ENCODE measurements at regions not wholly inside any gene's neighbourhood (a gene's known extent, or its start where the extent isn't known, plus 50 kb on each side); places are given as distances from the start of the nearest gene placed in this dataset.

GRCh38 chr7:25879799-25880198 is 272.2 kb upstream of the NFE2L3 start:
- no peak overlapping the region for H3K9ac ChIP-seq (ENCODE audit: low read length)
- ChIA-PET POLR2A (no interaction called here), CTCF (interaction anchor here (0.7 to 3.3 kb wide), 3 partner anchors 13 to 1281 kb away, joined by 3 to 10 read pairs (median 3); no protein-coding TSS in a partner anchor)
- intact Hi-C loops (cut with micrococcal nuclease), result no loop called here
- H3K36me3 ChIP-seq (replicated peaks in 1 of 2; ENCODE audit: control extremely low read depth in 1 of 2, control insufficient read depth in 1 of 2, extremely low read depth in 1 of 2, insufficient read depth in 2 of 2, low read length in 1 of 2), result no peaks in the 10 kb centered on the region
- no peak for ATAC-seq (ENCODE audit: low read depth)
- no peaks in the 10 kb centered on the region for H3K4me1 ChIP-seq (ENCODE audit: control insufficient read depth in 2 of 2, insufficient read depth in 2 of 2, low read length in 2 of 2)
- H3K4me3 ChIP-seq (ENCODE audit: control extremely low read depth in 1 of 5, extremely low read depth in 1 of 5, insufficient read depth in 1 of 5, low read depth in 2 of 5, low read length in 4 of 5), result no peak overlapping the region
- Mint-ChIP-seq H3K4me1 (peaks cover 4% of the 10 kb centered on the region), H3K4me3 (no peak overlapping the region), H3K27me3 (peaks cover 54% of the 10 kb centered on the region), H3K27ac (no peak overlapping the region), H3K9me3 (ENCODE audit: insufficient read depth) (no peaks in the 10 kb centered on the region)
- H3K79me2 ChIP-seq (ENCODE audit: control insufficient read depth, insufficient read depth, low read length), result no peaks in the 10 kb centered on the region
- peaks cover 0 to 23% (median 10%) of the 10 kb centered on the region in 4 experiments for H3K27me3 ChIP-seq (replicated peaks in 1 of 4; ENCODE audit: control extremely low read depth in 1 of 4, control insufficient read depth in 3 of 4, insufficient read depth in 4 of 4, low read length in 3 of 4)
- TF ChIP-seq EZH2 (IDR thresholded peaks at IDR 0.05; ENCODE audit: borderline replicate concordance, insufficient read depth, low read depth, low read length, poor library complexity, severe bottlenecking) (no peak), CTCF (IDR thresholded peaks at IDR 0.05) (no peak)
- no peak for DNase-seq
- no peak overlapping the region for H3K27ac ChIP-seq (ENCODE audit: low read length in 2 of 2)
- no peaks in the 10 kb centered on the region for H3K9me3 ChIP-seq (ENCODE audit: control extremely low read depth in 1 of 3, control insufficient read depth in 2 of 3, insufficient read depth in 1 of 3, low read length in 2 of 3)
- no peak overlapping the region for H3K4me2 ChIP-seq (replicated peaks; ENCODE audit: low read depth, low read length, poor library complexity, severe bottlenecking)
- H2AFZ ChIP-seq (ENCODE audit: insufficient read depth, low read depth, low read length, poor library complexity, severe bottlenecking), result no peak overlapping the region
- WGBS (ENCODE audit: insufficient coverage), result no CpG with 5 or more reads among the region's 3 CpGs
- H4K20me1 ChIP-seq (ENCODE audit: control insufficient read depth, insufficient read depth, low read length, poor library complexity, severe bottlenecking), result no peaks in the 10 kb centered on the region

GRCh38 chr7:25881317-25882037 is 270.5 kb upstream of the NFE2L3 start:
- TF ChIP-seq EZH2 (IDR thresholded peaks at IDR 0.05; ENCODE audit: borderline replicate concordance, insufficient read depth, low read depth, low read length, poor library complexity, severe bottlenecking) (no peak), CTCF (IDR thresholded peaks at IDR 0.05) (no peak)
- no peak for ATAC-seq (ENCODE audit: low read depth)
- no CpG with 5 or more reads among the region's 14 CpGs for WGBS (ENCODE audit: insufficient coverage)

More at GRCh38 chr7:25881317-25882037, 270.5 kb upstream of the NFE2L3 start:
- H3K27me3 Mint-ChIP-seq, result peaks cover 54% of the 10 kb centered on the region
- H4K20me1 ChIP-seq (ENCODE audit: control insufficient read depth, insufficient read depth, low read length, poor library complexity, severe bottlenecking), result no peaks in the 10 kb centered on the region
- ChIA-PET POLR2A (no interaction called here), CTCF (interaction anchor here (1.9 to 2.1 kb wide), 2 partner anchors 12 to 13 kb away, joined by 6 to 11 read pairs; no protein-coding TSS in a partner anchor)
- H3K4me1 ChIP-seq (ENCODE audit: control insufficient read depth in 2 of 2, insufficient read depth in 2 of 2, low read length in 2 of 2), result no peaks in the 10 kb centered on the region
- no peak overlapping the region for H3K4me3 Mint-ChIP-seq
- intact Hi-C loops (cut with micrococcal nuclease), result no loop called here
- H3K9ac ChIP-seq (ENCODE audit: low read length), result no peak overlapping the region
- no peaks in the 10 kb centered on the region for H3K79me2 ChIP-seq (ENCODE audit: control insufficient read depth, insufficient read depth, low read length)
- no peaks in the 10 kb centered on the region for H3K9me3 ChIP-seq (ENCODE audit: control extremely low read depth in 1 of 3, control insufficient read depth in 2 of 3, insufficient read depth in 1 of 3, low read length in 2 of 3)
- H3K4me1 Mint-ChIP-seq, result peaks cover 4% of the 10 kb centered on the region
- no peak overlapping the region for H3K27ac Mint-ChIP-seq
- no peaks in the 10 kb centered on the region for H3K9me3 Mint-ChIP-seq (ENCODE audit: insufficient read depth)
- H3K27me3 ChIP-seq (replicated peaks in 1 of 4; ENCODE audit: control extremely low read depth in 1 of 4, control insufficient read depth in 3 of 4, insufficient read depth in 4 of 4, low read length in 3 of 4), result peaks cover 0 to 18% (median 9%) of the 10 kb centered on the region in 4 experiments
- no peak overlapping the region for H2AFZ ChIP-seq (ENCODE audit: insufficient read depth, low read depth, low read length, poor library complexity, severe bottlenecking)
- H3K4me2 ChIP-seq (replicated peaks; ENCODE audit: low read depth, low read length, poor library complexity, severe bottlenecking), result no peak overlapping the region
- DNase-seq, result no peak
- H3K36me3 ChIP-seq (replicated peaks in 1 of 2; ENCODE audit: control extremely low read depth in 1 of 2, control insufficient read depth in 1 of 2, extremely low read depth in 1 of 2, insufficient read depth in 2 of 2, low read length in 1 of 2), result no peaks in the 10 kb centered on the region
- H3K4me3 ChIP-seq (ENCODE audit: control extremely low read depth in 1 of 5, extremely low read depth in 1 of 5, insufficient read depth in 1 of 5, low read depth in 2 of 5, low read length in 4 of 5), result no peak overlapping the region
- H3K27ac ChIP-seq (ENCODE audit: low read length in 2 of 2), result no peak overlapping the region
